ENCODE measurements at regions not wholly inside any gene's neighbourhood (a gene's known extent, or its start where the extent isn't known, plus 50 kb on each side); places are given as distances from the start of the nearest gene placed in this dataset.

DNA sequence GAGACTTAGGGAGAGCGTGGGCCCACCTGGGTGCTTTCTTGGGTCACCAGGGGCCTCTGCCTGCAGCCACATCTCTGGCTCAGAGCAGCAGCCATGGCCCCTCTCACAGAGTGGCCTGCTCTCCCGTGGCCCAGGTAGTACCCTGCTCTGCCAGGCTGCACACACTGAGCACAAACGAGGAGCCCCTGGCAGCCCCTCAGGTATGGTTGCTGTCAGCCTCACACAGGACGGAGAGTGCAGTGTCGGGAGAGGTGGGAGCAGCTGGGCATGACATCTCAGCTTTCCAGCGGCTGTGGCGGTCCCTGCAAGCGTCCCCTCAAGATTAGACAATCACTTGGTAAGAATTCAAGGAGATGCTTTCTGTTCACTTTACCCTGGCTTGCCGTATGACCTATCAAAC is 137.0 kb upstream of the IRX4 start:
- TF ChIP-seq, protein P1, sequence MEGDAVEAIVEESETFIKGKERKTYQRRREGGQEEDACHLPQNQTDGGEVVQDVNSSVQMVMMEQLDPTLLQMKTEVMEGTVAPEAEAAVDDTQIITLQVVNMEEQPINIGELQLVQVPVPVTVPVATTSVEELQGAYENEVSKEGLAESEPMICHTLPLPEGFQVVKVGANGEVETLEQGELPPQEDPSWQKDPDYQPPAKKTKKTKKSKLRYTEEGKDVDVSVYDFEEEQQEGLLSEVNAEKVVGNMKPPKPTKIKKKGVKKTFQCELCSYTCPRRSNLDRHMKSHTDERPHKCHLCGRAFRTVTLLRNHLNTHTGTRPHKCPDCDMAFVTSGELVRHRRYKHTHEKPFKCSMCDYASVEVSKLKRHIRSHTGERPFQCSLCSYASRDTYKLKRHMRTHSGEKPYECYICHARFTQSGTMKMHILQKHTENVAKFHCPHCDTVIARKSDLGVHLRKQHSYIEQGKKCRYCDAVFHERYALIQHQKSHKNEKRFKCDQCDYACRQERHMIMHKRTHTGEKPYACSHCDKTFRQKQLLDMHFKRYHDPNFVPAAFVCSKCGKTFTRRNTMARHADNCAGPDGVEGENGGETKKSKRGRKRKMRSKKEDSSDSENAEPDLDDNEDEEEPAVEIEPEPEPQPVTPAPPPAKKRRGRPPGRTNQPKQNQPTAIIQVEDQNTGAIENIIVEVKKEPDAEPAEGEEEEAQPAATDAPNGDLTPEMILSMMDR (IDR thresholded peaks at IDR 0.05 in 8 of 11, conservative IDR thresholded peaks at IDR 0.05 in 3 of 11) = no peak
- TF ChIP-seq POLR2AphosphoS5 (IDR thresholded peaks at IDR 0.05) (no peak), POLR2A (IDR thresholded peaks at IDR 0.05) (no peak)

Data from spleen (tissue), 7 donors.